ENCODE measurements at regions not wholly inside any gene's neighbourhood (a gene's known extent, or its start where the extent isn't known, plus 50 kb on each side); places are given as distances from the start of the nearest gene placed in this dataset.
A peak's percentile ranks its signal among the peaks of the same experiment; 100 is the strongest.

DNA sequence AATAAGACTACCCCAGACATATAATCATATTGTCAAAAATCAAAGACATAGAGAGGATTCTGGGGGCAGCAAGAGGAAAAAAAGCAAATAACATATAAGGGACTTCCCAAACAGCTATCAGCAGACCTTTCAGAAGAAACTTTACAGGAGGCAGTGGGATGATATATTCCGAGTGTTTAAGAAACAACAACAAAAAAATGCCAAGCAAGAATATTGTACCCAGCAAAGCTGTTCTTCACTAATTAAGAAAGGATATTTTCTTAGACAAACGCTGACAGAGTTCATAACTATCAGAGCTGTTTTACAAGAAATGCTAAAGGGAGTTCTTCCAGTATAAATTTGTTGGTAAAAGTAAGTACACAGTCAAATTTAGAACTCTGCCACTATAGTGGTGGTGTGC lies 243.3 kb upstream of the AFDN start:
- DNase-seq: no peak

DNA sequence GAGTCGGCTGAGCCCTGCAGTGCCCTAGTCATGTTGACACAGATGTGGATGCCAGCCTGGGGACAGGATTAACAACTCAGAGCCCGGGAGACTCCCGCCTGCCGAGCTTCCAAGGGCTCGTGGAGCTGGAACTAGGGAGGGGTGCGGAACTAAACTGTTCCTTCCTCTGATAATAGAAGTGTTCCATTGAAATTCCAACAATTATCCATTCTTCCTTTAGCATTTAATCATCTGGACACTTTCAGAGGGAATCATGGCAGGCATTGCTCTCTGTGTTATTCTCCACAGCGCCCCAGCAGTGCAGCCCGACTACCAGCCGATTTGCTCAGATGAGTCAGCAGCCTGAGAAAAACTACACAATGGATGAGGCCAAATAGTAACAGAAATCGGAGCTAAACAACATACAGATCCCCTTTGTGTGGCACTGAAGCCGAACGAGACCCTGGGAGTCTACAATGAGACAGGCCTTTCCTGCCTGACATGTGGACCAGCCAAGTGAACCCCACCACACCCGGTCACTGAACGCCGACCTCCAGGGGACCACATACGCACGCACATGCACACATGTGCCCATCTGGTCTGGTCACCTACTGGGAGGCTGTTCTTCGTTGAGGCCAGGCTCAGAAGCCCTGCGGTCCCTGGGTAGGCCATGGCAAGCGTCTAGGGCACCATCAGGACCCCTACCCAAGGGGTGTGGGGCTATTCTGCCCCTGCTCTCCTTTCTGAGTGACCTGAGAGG lies 238.4 kb upstream of the AFDN start:
- peak in 1 of 2 donors; percentile 45 for DNase-seq

DNA sequence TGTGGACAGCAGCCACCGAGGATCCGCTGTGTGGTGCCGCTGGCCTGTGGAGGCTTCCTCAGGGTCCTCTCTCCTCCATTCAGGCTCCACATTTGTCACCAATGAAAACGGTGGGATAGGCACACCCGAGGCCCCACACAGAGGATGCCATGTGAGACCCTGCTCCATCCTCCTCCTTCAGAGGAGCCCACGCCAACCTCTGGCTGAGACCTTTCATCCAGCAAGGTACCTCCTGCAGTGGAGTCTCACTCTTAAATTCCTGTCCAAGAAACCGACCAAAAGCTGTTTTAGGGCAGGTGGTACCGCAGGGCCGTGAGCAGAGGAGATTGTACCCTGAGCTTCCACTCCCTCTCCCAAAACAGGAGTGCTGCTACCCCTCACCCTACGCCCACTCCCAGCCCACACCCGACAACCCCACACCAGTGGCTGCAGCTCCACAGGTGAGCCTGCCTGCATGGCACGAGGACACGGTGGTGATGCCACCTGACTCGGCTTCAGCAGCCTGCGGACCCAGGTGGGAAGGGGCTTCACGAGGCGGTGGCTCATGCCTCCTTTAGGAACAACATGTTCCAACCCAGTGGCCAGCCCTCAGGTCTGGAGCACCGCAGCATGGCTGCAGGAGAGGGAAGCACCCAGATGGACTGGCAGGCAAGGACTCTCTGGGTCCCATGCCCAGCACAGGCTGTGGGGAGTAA lies 237.6 kb upstream of the AFDN start:
- DNase-seq: no peak

DNA sequence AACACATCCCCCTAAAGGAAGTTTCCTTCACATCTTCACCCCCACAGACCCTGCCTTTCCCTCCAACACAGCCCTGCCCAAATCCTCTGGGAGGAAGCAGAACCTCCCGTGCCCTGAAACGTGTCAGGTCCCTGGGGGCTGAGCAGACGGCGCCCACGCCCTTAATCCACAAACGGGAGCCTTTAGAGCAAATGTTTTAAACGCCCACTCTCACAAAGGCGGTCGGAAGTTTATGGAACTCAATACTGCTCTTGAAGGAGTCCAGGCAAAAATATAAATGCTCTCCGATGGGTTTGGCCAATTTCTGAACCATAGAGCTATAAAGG lies 237.1 kb upstream of the AFDN start:
- DNase-seq: no peak

DNA sequence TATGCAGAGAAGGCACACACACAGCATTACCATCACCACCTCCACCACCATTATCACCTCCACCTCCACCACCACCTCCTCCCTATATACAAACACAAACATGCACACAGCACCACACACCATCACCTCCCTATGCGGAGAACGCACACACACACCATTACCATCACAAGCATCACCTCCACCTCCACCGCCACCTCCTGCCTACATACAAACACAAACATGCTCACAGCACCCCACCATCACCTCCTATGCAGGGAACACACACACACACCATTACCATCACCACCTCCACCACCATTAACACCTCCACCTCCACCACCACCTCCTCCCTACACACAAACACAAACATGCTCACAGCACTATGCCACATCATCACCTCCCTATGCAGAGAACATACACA lies 236.5 kb upstream of the AFDN start:
- no peak for DNase-seq

All from hippocampal formation (tissue), 2 donors.